ENCODE measurements at regions not wholly inside any gene's neighbourhood (a gene's known extent, or its start where the extent isn't known, plus 50 kb on each side); places are given as distances from the start of the nearest gene placed in this dataset.

- TF ChIP-seq POLR2AphosphoS5 (IDR thresholded peaks at IDR 0.05; ENCODE audit: insufficient read depth, low read depth, low read length), result no peak
- TF ChIP-seq MYC (IDR thresholded peaks at IDR 0.05; ENCODE audit: low read depth, low read length), result no peak
- no peak for TF ChIP-seq FOS (IDR thresholded peaks at IDR 0.05; ENCODE audit: borderline replicate concordance, insufficient read depth, low read length)
- no peak for TF ChIP-seq POLR2A (IDR thresholded peaks at IDR 0.05; ENCODE audit: low read depth, low read length)
- TF ChIP-seq CTCF (IDR thresholded peaks at IDR 0.05; ENCODE audit: extremely low read depth in 1 of 2, insufficient read depth in 1 of 2, low read depth in 1 of 2, low read length in 2 of 2), result no peak
- TF ChIP-seq MAX (IDR thresholded peaks at IDR 0.05; ENCODE audit: insufficient read depth, insufficient read length), result no peak
- no peak for TF ChIP-seq EZH2 (IDR thresholded peaks at IDR 0.05; ENCODE audit: borderline replicate concordance, low read depth, low read length, severe bottlenecking)
- TF ChIP-seq JUN (IDR thresholded peaks at IDR 0.05; ENCODE audit: borderline replicate concordance, insufficient read depth, insufficient read length, low read depth), result no peak
Observed at GRCh38 chr2:44825702-44826101, 115.8 kb upstream of the SIX3 start.
